ENCODE measurements at regions not wholly inside any gene's neighbourhood (a gene's known extent, or its start where the extent isn't known, plus 50 kb on each side); places are given as distances from the start of the nearest gene placed in this dataset.
"Not testable (repeated sequence)": the region's sequence is repeated elsewhere in the genome, so short reads cannot be mapped to it uniquely, and the experiment has no call there.

- not testable (repeated sequence) for TF ChIP-seq POLR2A (IDR thresholded peaks at IDR 0.05; ENCODE audit: low read length); GATA1 (IDR thresholded peaks at IDR 0.05; ENCODE audit: low read depth, low read length)
Observed at GRCh38 chr18:29715960-29716359, 1326.6 kb downstream of the DSC3 start.

Data from erythroblast (primary cell).